ENCODE measurements at regions not wholly inside any gene's neighbourhood (a gene's known extent, or its start where the extent isn't known, plus 50 kb on each side); places are given as distances from the start of the nearest gene placed in this dataset.

DNA sequence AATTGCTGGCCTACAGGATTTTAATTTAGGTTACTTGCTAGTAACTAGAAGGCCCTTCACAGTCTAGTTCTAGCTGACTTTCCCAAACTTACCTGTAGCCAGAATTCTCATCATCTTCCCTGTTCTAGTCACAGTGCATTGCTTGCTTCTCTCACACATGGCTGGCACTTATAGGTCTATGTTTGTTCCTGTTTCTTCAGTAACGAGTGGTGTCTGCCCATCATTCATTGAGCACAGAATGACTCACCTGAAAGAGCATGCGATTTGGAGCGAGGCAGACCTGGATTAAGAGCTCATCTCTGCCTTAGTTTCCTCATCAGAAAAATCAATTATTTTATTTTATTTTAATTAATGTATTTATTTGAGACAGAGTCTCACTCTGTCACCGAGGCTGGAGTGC, 201.7 kb upstream of the ANK2 start:
- no peak for DNase-seq (ENCODE audit: low read depth)

DNA sequence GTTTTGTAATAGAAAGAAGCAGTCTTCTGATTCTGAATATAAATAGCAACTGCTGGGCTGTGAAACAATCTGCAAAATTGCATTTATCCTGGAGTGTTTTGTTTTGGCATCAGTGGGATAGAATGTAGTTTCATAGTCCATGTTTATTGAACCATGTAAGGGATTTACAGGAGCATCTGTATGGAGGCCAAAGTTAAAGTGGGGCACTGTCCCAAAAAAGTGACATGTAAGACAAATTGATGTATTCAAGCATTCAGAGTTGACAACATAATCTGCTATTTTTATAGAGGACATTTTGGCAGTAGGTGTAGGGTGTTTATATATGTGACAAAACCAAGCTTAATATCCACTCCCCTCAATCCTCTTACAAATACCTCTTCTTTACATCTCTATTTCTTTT, 200.5 kb upstream of the ANK2 start:
- no peak for DNase-seq (ENCODE audit: low read depth)

DNA sequence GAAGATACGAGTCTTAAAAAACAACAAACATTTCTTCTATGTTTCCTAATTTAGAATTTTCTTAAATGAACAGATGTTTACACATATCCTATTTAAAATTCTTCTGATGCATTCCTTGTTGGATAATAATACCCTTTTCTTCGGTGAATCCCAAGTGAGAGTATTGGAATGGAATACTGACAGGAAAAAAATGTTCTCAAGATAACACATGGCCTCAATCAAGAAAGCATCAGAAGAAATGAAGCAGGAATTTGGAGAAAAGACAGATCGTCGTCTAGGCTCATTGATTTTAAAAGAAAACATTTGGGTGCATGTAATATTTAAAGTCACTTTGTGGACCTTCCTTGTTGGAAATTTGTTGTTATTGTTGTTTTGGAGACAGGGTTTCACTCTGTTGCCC, 196.9 kb upstream of the ANK2 start:
- DNase-seq (ENCODE audit: low read depth): no peak

- DNase-seq (ENCODE audit: low read depth): no peak
These were observed 195.7 kb upstream of the ANK2 start for GRCh38 chr4:112853662-112854256.

DNA sequence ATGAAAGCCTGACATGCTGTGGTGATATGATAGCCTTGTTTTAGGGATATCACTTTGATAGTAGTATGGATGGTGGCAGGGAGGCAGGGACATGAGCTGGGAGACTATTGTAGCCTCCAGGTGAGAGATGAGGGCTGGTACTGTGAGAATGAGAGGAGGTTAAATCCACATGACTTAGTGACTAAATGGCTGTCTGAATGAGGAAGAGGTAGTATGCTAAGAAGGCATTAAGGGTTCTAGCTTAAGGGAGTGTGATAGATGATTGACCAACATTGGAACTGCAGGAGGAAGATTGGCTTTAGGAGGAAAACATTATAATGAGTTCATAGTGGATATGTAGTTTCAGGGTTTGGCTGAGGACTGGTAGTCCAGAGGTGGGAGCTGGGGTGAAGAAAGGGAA, 195.0 kb upstream of the ANK2 start:
- no peak for DNase-seq (ENCODE audit: low read depth)

DNA sequence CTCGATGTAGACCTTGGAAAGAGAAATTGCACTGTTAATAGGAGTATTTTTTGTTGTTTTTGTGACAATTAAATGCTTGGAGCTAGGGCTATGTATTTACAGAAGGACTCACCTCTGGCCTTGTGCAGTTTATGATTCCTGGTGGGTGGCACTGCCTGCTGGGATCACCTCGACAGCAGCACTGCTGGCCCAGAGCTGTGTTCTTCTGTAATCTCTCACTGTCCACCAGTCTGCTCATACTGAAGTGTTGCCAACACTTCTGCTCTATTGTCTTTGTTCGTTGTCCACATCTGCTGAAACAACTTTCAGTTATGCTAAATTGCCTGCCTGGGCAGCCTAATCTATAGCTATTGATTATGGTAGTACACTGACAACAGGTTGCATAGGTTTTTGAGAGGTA, 194.4 kb upstream of the ANK2 start:
- no peak for DNase-seq (ENCODE audit: low read depth)

GRCh38 chr4:112857461-112857860, 192.0 kb upstream of the ANK2 start:
- DNase-seq (ENCODE audit: low read depth): peak; percentile 84

- DNase-seq (ENCODE audit: low read depth): no peak
These were observed 190.7 kb upstream of the ANK2 start for GRCh38 chr4:112858751-112859150.

DNA sequence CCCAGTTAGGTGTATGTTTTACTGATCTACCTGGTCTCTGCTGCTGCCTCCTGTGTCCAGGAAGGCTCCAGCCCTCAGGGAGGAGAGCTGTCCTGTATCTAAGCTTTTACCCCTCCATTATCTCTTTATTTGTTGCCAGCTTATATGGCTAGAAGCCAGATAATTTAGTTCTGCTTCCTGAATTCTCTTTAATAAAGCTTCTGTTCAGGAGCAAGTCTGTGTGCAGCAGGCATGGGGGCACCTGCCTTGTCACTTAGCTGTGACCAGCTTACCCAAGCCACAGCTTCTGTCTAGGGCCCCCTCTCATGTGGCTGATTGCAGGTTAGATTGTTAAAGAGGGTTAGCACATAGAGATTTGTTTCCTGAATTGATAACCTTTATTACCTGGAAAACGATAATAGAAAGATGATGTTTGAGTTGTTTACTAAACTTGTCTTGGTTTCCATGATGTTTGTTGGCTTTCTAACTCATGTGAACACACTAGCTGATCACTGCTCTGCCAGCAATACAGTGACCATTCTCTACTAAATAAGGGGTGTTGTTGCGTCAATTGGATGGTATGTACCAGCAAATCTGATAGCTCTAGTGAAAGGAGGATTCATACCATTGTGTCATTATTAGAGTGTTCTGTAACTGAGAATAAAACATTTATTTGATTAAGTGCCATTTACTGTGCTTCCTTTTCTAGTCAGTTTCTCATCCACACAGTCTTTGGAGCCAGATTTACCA, 189.8 kb upstream of the ANK2 start:
- DNase-seq (ENCODE audit: low read depth): no peak

DNA sequence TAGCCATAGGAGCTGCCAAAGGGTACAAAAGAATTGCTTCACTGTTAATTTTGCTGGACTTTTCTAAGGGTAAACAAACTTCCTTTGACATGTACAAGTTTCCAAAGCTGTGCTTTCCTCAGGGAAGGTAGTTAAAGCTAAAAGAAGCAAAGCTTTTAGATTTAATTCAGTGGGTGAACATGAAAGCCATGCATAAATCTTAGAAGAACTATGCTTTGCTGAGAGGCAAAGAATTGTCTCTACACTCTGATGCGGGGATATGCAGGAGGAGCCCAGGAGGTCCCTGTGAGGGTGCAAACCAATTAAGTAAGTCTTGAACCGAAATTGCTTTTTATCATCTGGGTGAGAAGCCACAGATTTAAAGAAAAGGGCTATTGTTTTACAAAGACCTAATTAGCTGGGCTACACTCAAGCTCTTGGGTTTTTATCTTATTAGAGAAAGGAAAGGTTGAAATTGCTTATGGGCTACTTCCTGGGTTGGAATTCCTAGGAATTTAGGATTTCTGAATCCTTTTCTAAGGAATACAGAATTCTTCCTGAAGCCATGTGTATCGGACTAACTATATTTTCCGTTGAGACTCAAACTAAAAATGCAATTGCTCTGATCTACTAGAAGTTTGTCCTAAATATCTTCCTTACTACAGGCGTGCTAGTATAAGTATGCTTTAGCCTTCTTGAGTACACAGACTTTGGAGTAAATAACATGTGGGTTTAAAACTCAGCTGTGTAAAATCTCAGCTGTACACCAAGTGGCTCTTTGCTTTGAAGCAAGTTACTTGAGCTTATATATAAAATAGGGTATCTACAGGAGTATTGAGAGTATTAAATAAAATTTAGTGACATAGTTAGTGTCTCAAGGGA, 188.4 kb upstream of the ANK2 start:
- DNase-seq (ENCODE audit: low read depth): no peak

- no peak for DNase-seq (ENCODE audit: low read depth)
These were observed 187.5 kb upstream of the ANK2 start for GRCh38 chr4:112861691-112862674.

DNA sequence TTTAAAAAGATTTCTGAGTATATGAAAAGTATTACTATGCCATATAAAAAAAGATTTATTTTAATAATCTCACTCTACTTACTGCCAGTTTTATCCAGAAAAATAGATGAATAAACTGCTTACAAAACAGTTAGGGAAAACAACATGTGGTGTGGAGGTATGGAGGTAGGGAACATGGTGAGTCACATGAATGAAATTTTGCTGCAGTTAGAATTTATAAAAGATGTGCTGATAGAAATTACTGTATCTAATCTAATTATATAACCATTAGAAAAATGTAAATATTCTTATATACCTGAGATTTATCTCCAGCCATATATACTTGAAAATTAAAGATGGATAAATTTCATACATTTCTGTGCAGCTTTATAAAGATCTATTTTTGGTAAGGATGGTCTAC, 184.0 kb upstream of the ANK2 start:
- no peak for DNase-seq (ENCODE audit: low read depth)

GRCh38 chr4:112876316-112876715, 173.1 kb upstream of the ANK2 start:
- DNase-seq (ENCODE audit: low read depth): no peak

DNA sequence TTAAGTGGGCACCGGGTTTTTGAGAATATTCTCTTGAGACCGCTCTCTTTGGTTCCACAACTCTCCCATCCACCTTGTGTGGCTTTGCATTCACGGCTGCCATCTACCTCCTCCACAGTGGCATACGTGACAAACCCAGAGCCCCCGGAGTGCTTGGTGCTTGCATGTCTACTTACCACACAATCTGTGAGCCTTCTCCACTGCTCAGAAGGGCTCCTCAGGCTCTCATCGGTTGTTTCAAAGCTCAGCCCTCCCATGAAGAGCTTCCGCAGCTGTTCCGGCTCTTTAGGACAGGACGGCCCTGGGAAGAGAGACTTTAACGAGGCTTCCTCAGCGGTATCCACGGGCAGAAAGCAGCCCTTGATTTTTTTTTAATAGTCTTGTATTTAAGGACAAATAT, 167.6 kb upstream of the ANK2 start:
- DNase-seq (ENCODE audit: low read depth): no peak

DNA sequence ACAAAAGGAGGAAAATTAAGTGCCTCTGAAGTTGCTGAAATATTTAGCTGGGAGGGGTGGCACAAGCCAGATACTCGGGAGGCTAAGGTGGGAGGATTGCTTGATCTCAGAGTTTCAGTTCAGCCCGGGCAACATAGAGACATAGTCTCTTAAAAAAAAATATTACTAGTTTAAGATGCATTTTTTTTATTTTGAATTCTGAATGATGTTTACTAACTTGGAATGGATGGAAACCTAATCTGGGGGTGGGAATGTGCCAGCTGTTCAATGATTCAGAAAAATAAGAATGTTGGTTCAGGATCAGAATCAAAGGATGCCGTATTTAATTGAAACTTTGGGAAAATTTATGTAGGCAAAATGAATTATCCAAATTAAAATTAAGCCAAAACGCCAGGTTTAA, 167.2 kb upstream of the ANK2 start:
- DNase-seq (ENCODE audit: low read depth): no peak

DNA sequence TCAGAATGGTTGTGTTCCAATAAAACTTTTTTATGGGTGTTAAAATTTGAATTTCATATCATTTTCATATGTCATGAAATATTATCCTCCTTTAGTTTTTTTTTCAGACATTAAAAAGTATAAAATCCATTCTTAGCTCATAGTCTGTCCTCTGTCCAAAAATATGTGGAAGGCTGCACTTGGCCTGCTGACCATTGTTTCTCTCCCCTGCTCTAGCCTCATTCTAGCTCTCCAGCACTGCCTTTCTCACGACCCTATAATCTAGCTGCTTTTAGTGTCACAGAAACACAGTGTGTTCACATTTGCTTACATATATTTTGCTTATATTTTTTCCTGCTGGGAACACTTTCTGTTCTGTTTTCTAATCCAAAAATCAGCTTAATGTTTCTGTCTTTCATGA, 165.0 kb upstream of the ANK2 start:
- no peak for DNase-seq (ENCODE audit: low read depth)

DNA sequence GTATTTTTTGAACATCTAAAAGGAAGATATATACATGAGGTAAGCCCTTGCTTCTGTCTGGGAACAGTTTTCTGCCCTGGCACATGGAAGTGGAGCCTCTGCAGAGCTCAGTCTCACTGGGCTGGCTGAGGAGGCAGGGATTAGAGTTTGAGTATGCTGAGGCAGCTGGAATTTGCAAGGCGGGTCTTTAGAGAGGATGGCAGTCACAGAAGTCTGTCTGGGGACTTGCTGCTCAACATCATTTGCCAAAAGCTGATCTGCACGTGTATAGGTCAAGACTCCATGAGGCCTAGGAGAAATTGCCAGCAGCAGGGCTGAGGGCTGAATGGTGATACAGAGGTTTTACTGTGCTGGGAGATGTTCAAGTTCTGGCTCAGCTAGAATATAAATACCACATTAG, 163.6 kb upstream of the ANK2 start:
- no peak for DNase-seq (ENCODE audit: low read depth)

GRCh38 chr4:112888622-112889021, 160.8 kb upstream of the ANK2 start:
- DNase-seq (ENCODE audit: low read depth): no peak

DNA sequence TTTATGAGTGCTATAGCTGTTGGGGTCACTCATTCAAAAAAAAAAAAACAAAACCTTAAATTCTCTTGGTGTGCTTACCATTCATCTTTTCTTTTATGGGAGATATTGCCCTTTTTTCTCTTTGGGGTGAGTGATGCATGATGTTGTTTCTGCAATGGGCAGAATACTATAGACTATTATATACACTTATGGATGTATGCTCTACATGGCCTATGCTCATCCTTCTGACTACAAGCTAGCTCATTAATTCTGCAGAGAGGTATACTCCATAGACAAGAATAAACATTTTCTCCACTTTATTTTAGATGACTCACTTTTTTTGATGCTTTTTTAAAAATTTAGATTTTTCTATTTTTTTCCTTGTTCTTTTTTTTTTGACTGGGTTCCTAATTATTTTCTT, 160.3 kb upstream of the ANK2 start:
- no peak for DNase-seq (ENCODE audit: low read depth)

GRCh38 chr4:112889619-112890527, 159.6 kb upstream of the ANK2 start:
- DNase-seq (ENCODE audit: low read depth): peak; percentile 90

DNA sequence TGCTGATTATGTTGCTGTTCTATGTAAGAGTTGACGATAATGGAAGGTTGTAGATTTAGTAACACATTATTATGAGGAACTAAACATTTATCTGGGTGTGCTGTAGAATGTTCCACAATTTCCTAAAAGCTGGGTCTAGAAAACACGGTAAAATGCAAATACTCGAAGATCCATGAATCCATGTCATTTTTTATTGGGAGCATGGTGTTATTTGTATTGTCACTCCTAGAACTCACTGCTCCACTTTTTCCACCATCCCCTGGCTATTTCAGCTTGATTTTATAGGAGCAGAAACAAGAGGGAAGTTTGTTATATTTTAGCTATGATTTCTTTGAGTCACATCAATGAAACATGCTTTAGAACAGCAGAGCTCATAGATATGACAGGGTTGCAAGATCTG, 155.0 kb upstream of the ANK2 start:
- DNase-seq (ENCODE audit: low read depth): no peak
